PC-9 (cell line): ENCODE measurements at regions not wholly inside any gene's neighbourhood (a gene's known extent, or its start where the extent isn't known, plus 50 kb on each side); places are given as distances from the start of the nearest gene placed in this dataset.

Source experiments
- BruUV-seq: library from RNA; stranded (reverse); fragments of 400-500 nt; replicated peaks from 2 replicates; lab custom pipeline; 2021; lab: Mats Ljungman, UMichigan
- CTCF ChIA-PET: fragments of 300-600 bp; sonication (Branson Sonifier 250); formaldehyde crosslinking; loops from one replicate; lab custom pipeline; 2022; ENCODE audit warnings: antibody characterized with exemption; lab: Charles Lee
- POLR2A ChIA-PET: fragments of 300-600 bp; sonication (Branson Sonifier 250); formaldehyde crosslinking; loops from one replicate; lab custom pipeline; 2022; ENCODE audit warnings: antibody characterized with exemption; ENCODE audit not compliant: unreplicated experiment; lab: Charles Lee
- DNase-seq, 2 experiments: peaks; one replicate each; pipeline versions ENCODE4 v3.0.0 to v3.0.0-alpha.2; 2015 to 2022; ENCODE audit warnings: mixed read lengths in 1 of 2
- H2AFZ ChIP-seq: fragments of 200-600 bp; sonication (generic); 2 replicates; pipeline ENCODE4 v1.8.1; 2017; ENCODE audit warnings: antibody characterized with exemption
- H3F3A ChIP-seq: fragments of 200-600 bp; sonication (generic); 2 replicates; pipeline ENCODE4 v1.8.1; 2017; ENCODE audit warnings: antibody characterized with exemption, mild to moderate bottlenecking, low read depth; ENCODE audit not compliant: insufficient read depth
- H3K27ac ChIP-seq: fragments of 200-600 bp; sonication (generic); 2 replicates; pipeline ENCODE4 v1.6.1; 2016; ENCODE audit warnings: mixed run types
- H3K27me3 ChIP-seq: fragments of 200-600 bp; sonication (generic); 2 replicates; pipeline ENCODE4 v1.6.1; 2016; ENCODE audit warnings: low read depth, mixed run types; ENCODE audit not compliant: insufficient read depth
- H3K36me3 ChIP-seq: fragments of 200-600 bp; sonication (generic); 2 replicates; pipeline ENCODE4 v1.6.1; 2016; ENCODE audit warnings: low read depth, mixed run types
- H3K4me1 ChIP-seq: fragments of 200-600 bp; sonication (generic); replicated peaks from 2 replicates; pipeline ENCODE4 v1.6.1; 2016; ENCODE audit warnings: mixed run types; ENCODE audit not compliant: insufficient read depth
- H3K4me2 ChIP-seq: fragments of 200-600 bp; sonication (generic); 2 replicates; pipeline ENCODE4 v1.6.1; 2017; ENCODE audit warnings: mixed run types
- H3K4me3 ChIP-seq: fragments of 200-600 bp; sonication (generic); 2 replicates; pipeline ENCODE4 v1.6.1; 2016; ENCODE audit warnings: mixed run types
- H3K79me2 ChIP-seq: fragments of 200-600 bp; sonication (generic); 2 replicates; pipeline ENCODE4 v1.6.1; 2017; ENCODE audit warnings: low read depth, mixed run types
- H3K9me2 ChIP-seq: fragments of 200-600 bp; sonication (generic); 2 replicates; pipeline ENCODE4 v1.8.1; 2017; ENCODE audit warnings: mild to moderate bottlenecking; ENCODE audit not compliant: insufficient read depth
- H3K9me3 ChIP-seq: fragments of 200-600 bp; sonication (generic); 2 replicates; pipeline ENCODE4 v1.8.1; 2016; ENCODE audit warnings: low read depth; ENCODE audit not compliant: insufficient read depth
- H4K20me1 ChIP-seq: fragments of 200-600 bp; sonication (generic); 2 replicates; pipeline ENCODE4 v1.8.1; 2017; ENCODE audit not compliant: insufficient read depth
- EZH2 ChIP-seq: fragments of 200-600 bp; sonication (generic); IDR thresholded peaks from 2 replicates; pipeline ENCODE4 v1.8.0; 2017; ENCODE audit warnings: antibody characterized with exemption, low read depth
- intact Hi-C: fragments of 100-400 bp; cut with micrococcal nuclease; formaldehyde crosslinking; loops from one replicate; pipeline ENCODE4 v1.10.0; 2022; ENCODE audit not compliant: unreplicated experiment
- TF ChIP-seq, protein P1 (sequence below): fragments of 200-600 bp; sonication (generic); conservative IDR thresholded peaks from 2 replicates; pipeline ENCODE4 v1.6.1; 2017; ENCODE audit warnings: mixed run types, antibody characterized with exemption, mild to moderate bottlenecking, moderate library complexity

DNA sequence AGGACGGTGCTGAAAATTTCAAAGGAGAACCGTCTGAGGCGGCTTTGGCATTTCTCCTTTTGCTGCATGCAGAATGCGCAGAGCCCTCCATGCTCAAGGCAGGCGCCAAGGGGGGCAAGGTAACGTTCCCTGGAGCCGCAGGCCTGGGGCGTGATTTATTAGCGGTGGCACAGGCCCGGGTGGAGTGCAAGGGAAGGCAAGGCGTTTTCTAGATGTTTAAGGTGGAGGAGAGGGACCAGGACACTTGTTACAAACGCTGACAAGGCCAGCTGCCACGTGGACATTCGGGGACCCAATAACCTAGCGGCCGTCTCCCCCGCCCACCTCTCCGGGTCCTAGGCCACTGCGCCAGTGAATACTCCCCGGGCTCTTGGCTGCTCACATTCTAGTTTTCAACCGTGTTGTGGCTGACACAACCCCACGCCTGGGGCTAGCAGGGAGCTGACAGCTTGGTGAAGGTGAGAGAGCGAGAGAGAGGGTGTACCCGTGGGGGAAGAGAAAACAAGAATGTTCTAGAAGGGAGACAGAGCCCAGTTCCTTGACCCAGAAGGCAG lies 250.1 kb downstream of the C16orf95 start:
- no peaks in the 10 kb centered on the region for H3K79me2 ChIP-seq
- no peaks in the 10 kb centered on the region for H3K36me3 ChIP-seq
- H3K27ac ChIP-seq, result no peak overlapping the region
- BruUV-seq, result no TSS peak
- H3F3A ChIP-seq, result no peaks in the 10 kb centered on the region
- no peaks in the 10 kb centered on the region for H4K20me1 ChIP-seq
- no peak for DNase-seq
- H3K9me3 ChIP-seq, result no peaks in the 10 kb centered on the region
- no peak overlapping the region for H2AFZ ChIP-seq
- peaks cover 90% of the 10 kb centered on the region for H3K27me3 ChIP-seq
- TF ChIP-seq, protein P1, sequence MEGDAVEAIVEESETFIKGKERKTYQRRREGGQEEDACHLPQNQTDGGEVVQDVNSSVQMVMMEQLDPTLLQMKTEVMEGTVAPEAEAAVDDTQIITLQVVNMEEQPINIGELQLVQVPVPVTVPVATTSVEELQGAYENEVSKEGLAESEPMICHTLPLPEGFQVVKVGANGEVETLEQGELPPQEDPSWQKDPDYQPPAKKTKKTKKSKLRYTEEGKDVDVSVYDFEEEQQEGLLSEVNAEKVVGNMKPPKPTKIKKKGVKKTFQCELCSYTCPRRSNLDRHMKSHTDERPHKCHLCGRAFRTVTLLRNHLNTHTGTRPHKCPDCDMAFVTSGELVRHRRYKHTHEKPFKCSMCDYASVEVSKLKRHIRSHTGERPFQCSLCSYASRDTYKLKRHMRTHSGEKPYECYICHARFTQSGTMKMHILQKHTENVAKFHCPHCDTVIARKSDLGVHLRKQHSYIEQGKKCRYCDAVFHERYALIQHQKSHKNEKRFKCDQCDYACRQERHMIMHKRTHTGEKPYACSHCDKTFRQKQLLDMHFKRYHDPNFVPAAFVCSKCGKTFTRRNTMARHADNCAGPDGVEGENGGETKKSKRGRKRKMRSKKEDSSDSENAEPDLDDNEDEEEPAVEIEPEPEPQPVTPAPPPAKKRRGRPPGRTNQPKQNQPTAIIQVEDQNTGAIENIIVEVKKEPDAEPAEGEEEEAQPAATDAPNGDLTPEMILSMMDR, result no peak
- no peak for TF ChIP-seq EZH2
- ChIA-PET POLR2A (no interaction called here), CTCF (no interaction called here)
- no peaks in the 10 kb centered on the region for H3K4me1 ChIP-seq
- H3K4me2 ChIP-seq, result no peak overlapping the region
- intact Hi-C loops, result no loop called here
- no peak overlapping the region for H3K4me3 ChIP-seq
- no peaks in the 10 kb centered on the region for H3K9me2 ChIP-seq

DNA sequence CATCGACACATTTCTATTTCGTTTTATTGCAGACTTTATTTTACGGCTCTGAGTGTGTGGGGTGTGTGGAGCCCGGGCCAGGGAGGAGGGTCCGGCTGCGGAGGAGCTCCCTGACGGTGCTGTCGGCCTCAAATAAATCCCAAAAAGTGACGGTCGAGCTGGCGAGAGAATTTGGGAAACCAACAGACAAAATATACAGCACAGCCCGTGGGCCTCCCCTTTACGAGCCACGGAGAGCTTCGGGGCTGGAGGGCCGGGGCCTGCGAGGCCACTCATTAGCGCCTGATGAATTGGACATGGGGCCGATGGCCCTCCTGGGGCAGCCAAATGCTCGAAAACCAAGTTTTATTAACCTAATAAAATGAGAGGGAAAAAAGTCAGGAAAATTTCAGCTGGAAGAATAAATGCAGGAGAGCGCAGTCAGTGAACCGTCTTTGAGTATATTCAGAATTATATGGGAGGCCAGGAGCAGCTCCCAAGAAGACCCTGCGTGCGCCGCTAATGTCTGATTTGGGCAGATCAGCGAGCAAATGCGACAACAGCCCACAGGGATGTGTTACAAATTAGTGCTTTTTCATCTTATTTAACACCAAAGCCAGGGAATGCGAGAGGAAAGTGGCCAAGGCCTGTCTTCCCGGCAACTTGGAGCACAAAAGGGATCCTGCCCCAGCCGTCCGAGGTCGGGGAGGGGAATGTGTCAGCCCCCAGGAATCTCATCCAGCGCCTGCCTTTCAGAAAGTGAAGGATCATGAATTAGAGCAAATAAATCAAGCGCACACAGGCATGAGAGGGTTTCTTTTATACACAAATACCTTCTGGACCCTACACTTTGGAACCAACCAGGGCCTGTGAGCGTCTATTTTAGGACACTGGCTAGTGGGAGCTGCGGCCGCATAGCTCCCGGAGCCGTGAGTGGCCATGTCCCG lies 249.1 kb downstream of the C16orf95 start:
- no peak for DNase-seq
- Histone ChIP-seq H3K4me2 (no peak overlapping the region), H4K20me1 (no peaks in the 10 kb centered on the region), H3K27ac (no peak overlapping the region), H3K27me3 (peaks cover 94% of the 10 kb centered on the region), H3K9me2 (no peaks in the 10 kb centered on the region), H3K36me3 (no peaks in the 10 kb centered on the region), H3F3A (no peaks in the 10 kb centered on the region), H3K79me2 (no peaks in the 10 kb centered on the region), H3K9me3 (no peaks in the 10 kb centered on the region), H2AFZ (no peak overlapping the region), H3K4me1 (no peaks in the 10 kb centered on the region), H3K4me3 (no peak overlapping the region)
- intact Hi-C loops, result no loop called here
- ChIA-PET POLR2A (no interaction called here), CTCF (no interaction called here)
- TF ChIP-seq, protein P1, result no peak
- TF ChIP-seq EZH2, result no peak
- BruUV-seq, result no TSS peak

DNA sequence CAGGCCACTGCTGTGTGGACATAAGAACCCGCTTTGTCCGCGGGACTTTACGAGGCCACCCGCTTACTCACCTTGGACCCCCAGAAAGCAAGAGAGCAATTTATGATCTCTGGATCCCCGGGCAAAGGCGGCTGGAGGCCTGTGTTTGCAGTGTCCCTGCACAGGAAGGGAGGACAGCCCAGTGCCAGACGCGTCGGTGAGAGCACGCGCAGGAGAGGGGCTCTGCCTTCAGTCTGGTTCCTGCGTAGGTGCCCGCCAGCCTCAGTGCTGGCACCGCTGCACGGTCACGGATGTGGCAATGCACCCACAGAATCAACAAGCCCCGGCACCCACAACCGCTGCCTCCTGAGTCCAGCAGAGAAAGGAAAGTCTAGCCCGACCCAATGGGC lies 248.4 kb downstream of the C16orf95 start:
- no peak for TF ChIP-seq EZH2
- TF ChIP-seq, protein P1, result no peak
- CTCF ChIA-PET, result no interaction called here
- H3K9me3 ChIP-seq, result no peaks in the 10 kb centered on the region
- H3K9me2 ChIP-seq, result no peaks in the 10 kb centered on the region
- H2AFZ ChIP-seq, result no peak overlapping the region
- no TSS peak for BruUV-seq
- no peaks in the 10 kb centered on the region for H3F3A ChIP-seq
- no peaks in the 10 kb centered on the region for H3K4me1 ChIP-seq
- intact Hi-C loops, result no loop called here
- H3K4me2 ChIP-seq, result no peak overlapping the region
- no peaks in the 10 kb centered on the region for H3K79me2 ChIP-seq
- no peaks in the 10 kb centered on the region for H3K36me3 ChIP-seq
- no peak overlapping the region for H3K27ac ChIP-seq
- peaks cover 97% of the 10 kb centered on the region for H3K27me3 ChIP-seq
- H4K20me1 ChIP-seq, result no peaks in the 10 kb centered on the region
- H3K4me3 ChIP-seq, result no peak overlapping the region
- DNase-seq, result no peak
- POLR2A ChIA-PET, result no interaction called here
